NB4 (cell line): ENCODE measurements at regions not wholly inside any gene's neighbourhood (a gene's known extent, or its start where the extent isn't known, plus 50 kb on each side); places are given as distances from the start of the nearest gene placed in this dataset.

ENCODE experiments used
- DNase-seq: peaks from one replicate; pipeline ENCODE4 v3.0.0; 2010; ENCODE audit warnings: low read depth
- H3K4me3 ChIP-seq: one replicate; pipeline ENCODE4 v1.5.1; 2011; ENCODE audit warnings: mild to moderate bottlenecking, low read depth, low read length, moderate library complexity
- CTCF ChIP-seq: IDR thresholded peaks from one replicate; pipeline ENCODE4 v1.5.1; 2012; ENCODE audit warnings: low read depth, low read length
- MAX ChIP-seq: IDR thresholded peaks from 2 replicates; pipeline ENCODE4 v1.6.1; 2011; ENCODE audit warnings: low read depth, low read length
- MYC ChIP-seq: IDR thresholded peaks from 2 replicates; pipeline ENCODE4 v1.6.1; 2011; ENCODE audit warnings: low read depth, low read length
- POLR2A ChIP-seq: IDR thresholded peaks from 2 replicates; pipeline ENCODE4 v1.6.1; 2011; ENCODE audit warnings: mild to moderate bottlenecking; ENCODE audit not compliant: insufficient read length; ENCODE audit errors: extremely low read depth

GRCh38 chr1:101431956-101432510 is 195.2 kb downstream of the S1PR1 start:
- no peak overlapping the region for H3K4me3 ChIP-seq
- TF ChIP-seq MYC (no peak), CTCF (no peak), MAX (no peak), POLR2A (no peak)
- DNase-seq: no peak

- no peak for TF ChIP-seq MAX
- H3K4me3 ChIP-seq: no peak overlapping the region
- no peak for DNase-seq
Observed at GRCh38 chr1:101435831-101436511, 199.2 kb downstream of the S1PR1 start.

- TF ChIP-seq CTCF (no peak), POLR2A (no peak), MAX (no peak), MYC (no peak)
- DNase-seq: no peak
- no peak overlapping the region for H3K4me3 ChIP-seq
Observed at GRCh38 chr1:101437800-101438199, 201.0 kb downstream of the S1PR1 start.

- H3K4me3 ChIP-seq: no peak overlapping the region
- no peak for DNase-seq
- TF ChIP-seq MYC: no peak
- TF ChIP-seq MAX: no peak
- no peak for TF ChIP-seq POLR2A
- TF ChIP-seq CTCF: no peak
Observed at GRCh38 chr1:101438359-101438758, 201.5 kb downstream of the S1PR1 start.

GRCh38 chr1:101440485-101440884 is 203.7 kb downstream of the S1PR1 start:
- DNase-seq: no peak
- TF ChIP-seq MYC (no peak), MAX (no peak), POLR2A (no peak), CTCF (no peak)
- H3K4me3 ChIP-seq: no peak overlapping the region

- TF ChIP-seq MYC: no peak
- no peak for TF ChIP-seq POLR2A
- no peak for TF ChIP-seq CTCF
- no peak for TF ChIP-seq MAX
- no peak overlapping the region for H3K4me3 ChIP-seq
- no peak for DNase-seq
Observed at GRCh38 chr1:101444381-101444780, 207.6 kb downstream of the S1PR1 start.
